ENCODE measurements at regions not wholly inside any gene's neighbourhood (a gene's known extent, or its start where the extent isn't known, plus 50 kb on each side); places are given as distances from the start of the nearest gene placed in this dataset.

- no peak for DNase-seq (ENCODE audit: low read depth in 2 of 2)
Measured at GRCh38 chr2:215601526-215601925, 165.7 kb upstream of the FN1 start.

GRCh38 chr2:215598376-215598975 lies 162.6 kb upstream of the FN1 start:
- no peak for DNase-seq (ENCODE audit: low read depth in 2 of 2)

- DNase-seq (ENCODE audit: low read depth in 2 of 2): no peak
Measured at GRCh38 chr2:215597577-215597976, 161.7 kb upstream of the FN1 start.

GRCh38 chr2:215594766-215595165 lies 158.9 kb upstream of the FN1 start:
- DNase-seq (ENCODE audit: low read depth in 2 of 2): no peak

GRCh38 chr2:215590010-215590745 lies 154.3 kb upstream of the FN1 start:
- no peak for DNase-seq (ENCODE audit: low read depth in 2 of 2)

GRCh38 chr2:215583881-215584280 lies 148.0 kb upstream of the FN1 start:
- no peak for DNase-seq (ENCODE audit: low read depth in 2 of 2)

GRCh38 chr2:215579809-215580208 lies 143.9 kb upstream of the FN1 start:
- no peak for DNase-seq (ENCODE audit: low read depth in 2 of 2)

- DNase-seq (ENCODE audit: low read depth in 2 of 2): no peak
Measured at GRCh38 chr2:215577356-215577755, 141.5 kb upstream of the FN1 start.

GRCh38 chr2:215576572-215576971 lies 140.7 kb upstream of the FN1 start:
- DNase-seq (ENCODE audit: low read depth in 2 of 2): no peak

GRCh38 chr2:215573496-215573895 lies 137.6 kb upstream of the FN1 start:
- no peak for DNase-seq (ENCODE audit: low read depth in 2 of 2)

- DNase-seq (ENCODE audit: low read depth in 2 of 2): no peak
Measured at GRCh38 chr2:215572341-215572848, 136.5 kb upstream of the FN1 start.

GRCh38 chr2:215571689-215572088 lies 135.8 kb upstream of the FN1 start:
- no peak for DNase-seq (ENCODE audit: low read depth in 2 of 2)

GRCh38 chr2:215567504-215567903 lies 131.6 kb upstream of the FN1 start:
- no peak for DNase-seq (ENCODE audit: low read depth in 2 of 2)

GRCh38 chr2:215565897-215566296 lies 130.0 kb upstream of the FN1 start:
- no peak for DNase-seq (ENCODE audit: low read depth in 2 of 2)

- DNase-seq (ENCODE audit: low read depth in 2 of 2): no peak
Measured at GRCh38 chr2:215557701-215558100, 121.8 kb upstream of the FN1 start.

GRCh38 chr2:215556979-215557378 lies 121.1 kb upstream of the FN1 start:
- no peak for DNase-seq (ENCODE audit: low read depth in 2 of 2)

- no peak for DNase-seq (ENCODE audit: low read depth in 2 of 2)
Measured at GRCh38 chr2:215554689-215555498, 119.0 kb upstream of the FN1 start.

GRCh38 chr2:215553946-215554345 lies 118.1 kb upstream of the FN1 start:
- no peak for DNase-seq (ENCODE audit: low read depth in 2 of 2)

GRCh38 chr2:215552144-215552580 lies 116.3 kb upstream of the FN1 start:
- DNase-seq (ENCODE audit: low read depth in 2 of 2): no peak

- DNase-seq (ENCODE audit: low read depth in 2 of 2): no peak
Measured at GRCh38 chr2:215550331-215550730, 114.5 kb upstream of the FN1 start.

- no peak for DNase-seq (ENCODE audit: low read depth in 2 of 2)
Measured at GRCh38 chr2:215548714-215549113, 112.8 kb upstream of the FN1 start.

- no peak for DNase-seq (ENCODE audit: low read depth in 2 of 2)
Measured at GRCh38 chr2:215542690-215543089, 106.8 kb upstream of the FN1 start.

- DNase-seq (ENCODE audit: low read depth in 2 of 2): no peak
Measured at GRCh38 chr2:215540658-215541057, 104.8 kb upstream of the FN1 start.

All from stimulated activated CD8-positive, alpha-beta memory T cell treated with anti-CD3 and anti-CD28 coated beads, Interleukin-2, amount 100 ng/mL, for 1 hour (primary cell).